GM21360 (cell line): ENCODE measurements at regions not wholly inside any gene's neighbourhood (a gene's known extent, or its start where the extent isn't known, plus 50 kb on each side); places are given as distances from the start of the nearest gene placed in this dataset.
"Not testable (repeated sequence)": the region's sequence is repeated elsewhere in the genome, so short reads cannot be mapped to it uniquely, and the experiment has no call there.

Experiments
- ATAC-seq: cut with Tn5 transposase; IDR thresholded peaks from one replicate; pipeline ENCODE4 v1.9.1; 2021; ENCODE audit warnings: mild to moderate bottlenecking, moderate library complexity; ENCODE audit not compliant: unreplicated experiment

DNA sequence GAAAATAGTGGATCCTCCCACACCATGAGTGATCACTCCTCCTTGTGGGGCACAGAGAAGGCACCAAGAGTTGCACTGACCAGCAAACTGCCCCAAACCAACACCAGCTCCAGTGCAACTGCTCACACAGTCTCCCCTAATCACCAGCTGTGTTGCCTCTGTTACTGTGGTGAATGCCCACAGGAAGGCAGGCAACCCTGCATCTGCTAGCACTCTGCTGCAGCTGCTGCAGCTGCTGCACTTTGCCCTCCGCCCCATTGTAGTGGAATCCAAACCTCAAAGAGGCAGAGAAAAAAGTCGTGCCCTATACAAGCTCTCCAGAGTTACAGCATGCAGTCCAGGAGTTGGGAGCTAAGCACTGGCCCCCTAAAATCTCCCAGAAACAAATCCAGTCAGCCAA is 339.6 kb downstream of the TRIM36 start:
- no peak for ATAC-seq

DNA sequence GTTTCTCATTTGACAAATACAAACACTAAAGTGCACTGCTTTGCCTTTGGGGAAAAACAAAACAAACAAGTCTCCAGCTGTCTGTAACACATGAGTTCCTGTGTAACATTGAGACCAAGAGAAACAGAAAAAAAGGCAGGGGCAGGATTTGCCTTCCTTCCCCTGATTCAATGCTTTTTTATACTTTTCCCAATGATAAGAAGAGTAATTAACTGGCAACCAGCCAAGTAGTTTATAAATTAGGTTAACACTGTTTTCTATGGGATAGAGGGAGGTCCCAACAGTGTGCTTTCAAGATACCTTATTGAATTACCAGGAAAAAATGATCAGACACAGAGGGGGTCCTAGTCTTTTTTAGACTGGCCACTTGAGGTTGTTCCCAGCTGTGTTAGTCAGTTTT is 346.8 kb downstream of the TRIM36 start:
- no peak for ATAC-seq

DNA sequence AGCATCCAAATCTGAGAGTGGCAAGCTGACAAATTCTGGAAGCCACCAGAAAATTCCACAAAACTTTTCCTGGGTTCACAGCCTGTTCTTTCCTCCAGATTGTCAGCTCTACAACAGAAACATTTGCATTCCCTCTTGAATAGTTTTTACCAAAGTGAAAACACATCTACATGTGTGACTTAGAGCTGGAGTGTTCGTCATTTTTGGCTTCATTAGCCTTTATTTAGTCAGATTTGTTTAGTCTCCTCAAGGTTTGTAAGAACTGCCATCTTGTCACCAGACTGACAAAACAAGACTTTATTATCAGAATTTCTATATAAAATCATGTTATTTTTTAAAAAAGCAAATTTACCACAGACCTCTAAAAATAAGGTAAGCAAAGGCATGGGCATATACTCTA is 347.3 kb downstream of the TRIM36 start:
- ATAC-seq: no peak

DNA sequence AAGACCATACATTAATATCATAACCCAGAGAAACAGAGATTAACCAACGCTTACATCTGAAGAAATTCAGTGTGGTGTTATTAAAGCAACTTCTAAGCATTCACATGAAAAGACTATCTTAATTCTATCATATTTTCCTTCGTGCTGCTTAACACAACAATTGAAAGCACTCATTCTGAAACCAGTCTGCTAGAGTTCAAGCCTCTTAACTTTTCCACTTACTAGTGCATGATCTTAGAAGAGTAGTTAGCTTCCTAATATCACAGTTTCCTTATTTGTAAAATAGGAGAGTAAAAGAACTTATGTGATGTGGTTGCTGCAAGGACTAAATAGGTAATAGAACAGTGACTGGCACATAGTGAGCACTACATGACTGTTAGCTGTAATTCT is 379.3 kb downstream of the TRIM36 start:
- no peak for ATAC-seq

DNA sequence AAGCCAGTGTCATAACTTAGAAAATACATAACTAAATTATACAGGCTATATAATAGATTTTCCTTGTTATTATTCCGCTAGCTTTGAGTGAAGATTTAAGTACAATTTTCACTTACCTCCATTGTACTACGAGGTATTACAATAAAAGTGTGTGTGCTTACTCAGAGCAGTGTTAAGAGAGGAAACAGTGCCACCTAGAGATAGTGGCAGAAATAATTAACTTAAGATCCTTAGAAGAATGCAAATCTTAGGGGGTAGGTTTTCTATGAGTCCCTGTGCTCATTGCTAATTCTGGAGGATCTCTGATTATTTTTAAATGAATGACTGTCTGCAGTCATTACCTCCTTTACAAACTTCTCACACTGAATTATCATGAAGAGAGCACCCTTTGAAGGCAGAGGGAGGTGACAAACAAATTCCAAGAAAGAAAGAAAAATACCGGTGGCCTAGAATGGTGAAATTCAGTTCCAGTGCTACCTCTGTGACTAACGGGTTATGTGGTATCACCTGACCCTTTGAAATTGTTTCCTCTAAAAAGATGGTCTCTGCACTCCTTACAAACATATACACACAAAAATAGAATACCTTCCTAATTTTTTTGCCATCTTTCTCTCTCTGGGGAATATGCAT is 379.8 kb downstream of the TRIM36 start:
- peak; percentile 91 for ATAC-seq

DNA sequence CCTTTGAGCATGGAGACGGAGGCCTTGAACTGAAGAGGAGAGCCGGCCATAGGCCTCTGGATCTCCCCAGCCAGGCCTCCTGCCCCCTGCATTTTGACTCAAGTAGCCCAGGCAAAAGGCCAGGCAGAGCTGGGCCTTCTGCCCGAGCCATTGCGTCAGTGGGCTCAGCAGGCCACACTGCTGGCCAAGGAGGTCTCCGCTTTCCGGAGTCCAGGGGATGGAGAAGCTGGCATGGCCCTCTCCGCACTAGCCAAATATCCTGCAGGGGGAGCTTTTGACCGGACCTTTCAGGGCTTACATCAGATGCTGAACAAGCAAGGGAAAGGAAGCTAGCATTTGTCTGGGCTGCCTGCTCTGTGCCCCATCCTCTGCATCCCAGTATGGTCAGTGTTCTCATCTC is 386.8 kb downstream of the TRIM36 start:
- no peak for ATAC-seq

DNA sequence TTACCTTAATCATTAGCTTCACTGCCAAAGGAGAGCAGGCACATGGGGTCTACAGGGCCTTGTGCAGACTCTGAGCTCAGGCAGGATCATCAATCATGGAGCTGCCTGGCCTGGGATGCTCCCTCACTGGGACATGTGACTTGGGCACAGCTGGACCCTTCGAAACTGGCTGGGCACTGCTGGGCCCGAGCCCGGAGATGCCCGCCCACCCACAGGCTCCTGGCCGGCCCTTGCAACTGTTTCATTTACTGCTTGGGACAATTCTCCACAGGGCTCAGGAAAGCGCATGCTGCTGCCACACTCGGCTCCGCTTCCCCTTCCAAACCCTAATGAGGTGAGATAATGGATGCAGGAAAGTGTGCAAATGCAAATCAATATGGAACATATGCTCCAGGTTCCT is 387.5 kb downstream of the TRIM36 start:
- no peak for ATAC-seq

DNA sequence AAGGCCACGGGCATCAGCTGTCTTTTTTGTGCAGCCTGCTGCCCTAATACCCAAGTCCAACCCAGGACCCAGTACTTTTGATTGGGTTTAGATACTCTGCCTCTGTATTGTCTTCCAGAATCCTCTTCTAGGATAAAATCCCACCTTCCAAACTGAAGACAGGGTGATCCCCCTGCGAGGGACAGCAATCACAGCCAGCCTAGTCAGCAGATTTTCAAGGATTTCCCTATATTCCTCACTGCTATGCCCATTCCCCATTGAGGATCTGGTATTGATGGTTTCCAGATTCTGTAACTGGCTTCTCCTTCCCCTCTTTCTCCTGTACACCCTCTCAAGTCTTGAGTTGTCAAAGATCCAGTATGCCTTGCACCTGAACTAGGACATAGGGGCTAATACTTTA is 389.4 kb downstream of the TRIM36 start:
- no peak for ATAC-seq

DNA sequence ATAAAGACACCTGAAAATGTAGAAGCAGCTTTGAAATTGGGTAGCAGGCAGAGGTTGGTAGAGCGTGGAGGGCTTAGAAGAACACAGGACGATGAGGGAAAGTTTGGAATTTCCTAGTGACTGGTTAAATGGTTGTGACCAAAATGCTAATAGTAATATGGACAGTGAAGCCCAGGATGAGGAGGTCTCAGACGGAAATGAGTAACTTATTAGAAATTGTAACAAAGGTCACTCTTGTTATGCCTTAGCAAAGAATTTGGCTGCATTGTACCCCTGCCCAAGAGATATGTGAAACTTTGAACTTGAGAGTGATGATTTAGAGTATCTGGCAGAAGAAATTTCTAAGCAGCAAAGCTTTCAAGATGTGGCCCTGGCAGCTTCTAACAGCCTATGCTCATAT is 382.5 kb downstream of the KCNN2 start:
- ATAC-seq: no peak

DNA sequence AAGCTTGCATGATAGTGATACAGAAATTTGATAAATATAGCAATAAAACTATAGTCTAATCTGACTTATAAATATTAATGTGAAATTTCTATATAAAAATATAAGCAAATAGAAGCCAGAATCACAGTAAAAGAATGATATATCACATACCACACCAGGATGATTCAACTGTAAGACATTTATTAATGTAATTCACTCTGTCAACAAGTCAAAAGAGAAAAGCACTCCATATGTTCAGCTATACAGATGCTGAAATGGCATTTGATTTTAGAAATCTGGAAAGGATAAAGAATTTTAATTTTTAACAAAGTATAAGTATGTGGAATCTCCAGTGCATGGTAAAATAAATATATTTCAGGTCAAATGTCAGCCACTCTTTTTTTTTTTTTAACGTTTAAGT is 372.4 kb downstream of the KCNN2 start:
- no peak for ATAC-seq

DNA sequence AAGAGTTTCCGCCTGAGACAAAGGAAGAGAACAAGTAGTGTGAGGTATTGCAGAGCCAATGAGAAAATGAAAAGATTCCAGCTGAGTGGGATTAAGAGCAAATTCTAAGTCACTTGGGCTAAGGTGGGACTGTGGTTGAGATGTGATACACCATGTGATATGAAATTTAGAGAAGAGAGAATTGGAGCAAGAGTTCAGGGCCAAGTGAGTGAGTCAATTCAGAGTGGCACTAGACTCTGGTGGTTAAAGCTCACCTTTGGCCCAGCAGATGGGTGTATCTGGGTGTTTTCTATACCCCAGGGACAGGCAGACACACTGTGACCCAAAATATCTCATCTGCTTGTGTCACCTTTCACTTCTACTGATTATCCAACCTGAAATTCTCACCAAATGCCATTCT is 368.1 kb downstream of the KCNN2 start:
- ATAC-seq: no peak

DNA sequence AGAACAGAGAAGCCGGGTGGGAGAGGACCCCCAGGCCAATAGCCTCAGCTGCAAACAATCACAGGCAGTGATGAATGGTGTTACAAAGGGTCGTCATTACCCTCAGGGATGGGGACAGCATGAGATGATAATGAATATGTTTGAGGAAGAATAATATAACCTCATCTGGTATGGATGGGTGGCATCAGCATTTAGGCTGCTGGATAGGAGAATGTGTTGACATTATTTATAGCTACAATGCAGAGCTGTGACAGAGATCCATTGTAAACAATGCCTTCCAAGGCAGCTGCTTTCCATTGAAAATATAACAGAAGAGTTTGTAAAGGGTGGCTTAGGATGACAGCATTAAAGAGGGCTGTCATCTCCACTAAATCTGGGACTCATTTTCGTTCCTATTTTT is 365.5 kb downstream of the KCNN2 start:
- no peak for ATAC-seq

DNA sequence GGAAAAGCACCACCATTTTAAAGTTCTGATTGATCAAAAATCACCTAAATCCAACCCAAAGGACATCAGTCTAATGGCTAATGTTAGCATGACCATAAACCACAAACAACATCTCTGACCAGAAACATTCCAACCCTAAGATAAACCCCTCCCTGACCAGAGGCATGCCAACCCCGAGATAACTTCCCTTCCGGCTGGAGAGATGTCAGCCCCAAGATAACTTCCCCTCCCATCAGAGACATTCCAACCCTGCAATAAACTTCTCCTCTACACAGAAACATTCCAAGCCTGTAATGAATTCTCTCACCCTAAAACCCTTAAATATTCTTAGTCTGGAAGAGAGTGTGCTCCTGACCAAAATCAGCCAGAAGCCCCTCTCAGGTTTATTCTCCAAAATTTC is 364.3 kb downstream of the KCNN2 start:
- no peak for ATAC-seq

DNA sequence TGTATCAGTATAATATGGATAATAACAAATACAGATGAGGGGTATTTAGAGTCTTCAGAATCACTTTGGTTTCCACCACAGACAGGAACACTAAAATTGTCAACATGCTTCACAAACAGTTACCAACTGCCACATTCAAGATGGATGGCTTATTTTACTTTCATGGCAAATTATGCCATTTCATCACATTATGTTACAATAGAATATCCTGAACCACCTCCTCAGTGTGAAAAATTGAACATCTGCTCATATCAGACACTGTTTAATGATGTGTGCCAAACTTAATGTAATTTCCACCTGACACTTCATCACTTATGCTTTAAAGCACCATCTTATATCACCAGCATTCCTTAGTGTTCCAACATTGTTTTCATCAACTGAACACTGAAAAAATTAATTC is 357.4 kb downstream of the KCNN2 start:
- ATAC-seq: no peak

DNA sequence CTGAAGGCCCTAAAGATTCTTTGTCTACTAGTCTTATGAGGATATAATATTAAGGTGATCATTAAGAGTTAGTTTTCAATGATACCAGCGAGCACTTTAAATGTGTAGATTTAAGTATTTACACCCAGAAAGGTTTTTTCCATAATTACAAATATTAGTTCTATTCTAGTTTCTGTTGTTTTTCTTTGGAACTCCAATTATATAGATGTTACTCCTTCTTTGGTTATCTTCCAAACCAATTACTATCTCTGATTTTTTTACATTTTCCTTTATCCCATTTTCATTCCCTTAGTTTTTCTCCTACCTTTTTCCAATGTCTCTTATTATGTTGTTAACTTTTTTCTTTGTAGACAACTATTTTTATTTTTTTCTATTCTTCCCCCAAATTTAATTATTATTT is 355.1 kb downstream of the KCNN2 start:
- ATAC-seq: no peak

DNA sequence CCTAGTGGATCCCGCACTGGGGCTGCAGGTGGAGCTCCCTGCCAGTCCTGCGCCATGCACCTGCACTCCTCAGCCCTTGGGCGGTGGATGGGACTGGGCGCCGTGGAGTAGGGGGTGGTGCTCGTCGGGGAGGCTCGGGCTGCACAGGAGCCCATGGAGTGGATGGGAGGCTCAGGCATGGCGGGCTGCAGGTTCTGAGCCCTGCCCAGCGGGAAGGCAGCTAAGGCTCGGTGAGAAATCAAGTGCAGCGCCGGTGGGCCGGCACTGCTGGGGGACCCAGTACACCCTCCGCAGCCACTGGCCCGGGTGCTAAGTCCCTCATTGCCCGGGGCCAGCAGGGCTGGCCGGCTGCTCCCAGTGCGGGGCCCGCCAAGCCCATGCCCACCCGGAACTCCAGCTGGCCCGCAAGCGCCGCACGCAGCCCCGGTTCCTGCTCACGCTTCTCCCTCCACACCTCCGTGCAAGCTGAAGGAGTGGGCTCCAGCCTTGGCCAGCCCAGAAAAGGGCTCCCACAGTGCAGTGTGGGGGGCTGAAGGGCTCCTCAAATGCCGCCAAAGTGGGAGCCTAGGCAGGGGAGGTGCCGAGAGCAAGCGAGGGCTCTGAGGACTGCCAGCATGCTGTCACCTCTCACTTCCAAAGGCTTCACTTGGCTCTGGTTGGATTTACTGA is 342.5 kb downstream of the KCNN2 start:
- ATAC-seq: not testable (repeated sequence)

DNA sequence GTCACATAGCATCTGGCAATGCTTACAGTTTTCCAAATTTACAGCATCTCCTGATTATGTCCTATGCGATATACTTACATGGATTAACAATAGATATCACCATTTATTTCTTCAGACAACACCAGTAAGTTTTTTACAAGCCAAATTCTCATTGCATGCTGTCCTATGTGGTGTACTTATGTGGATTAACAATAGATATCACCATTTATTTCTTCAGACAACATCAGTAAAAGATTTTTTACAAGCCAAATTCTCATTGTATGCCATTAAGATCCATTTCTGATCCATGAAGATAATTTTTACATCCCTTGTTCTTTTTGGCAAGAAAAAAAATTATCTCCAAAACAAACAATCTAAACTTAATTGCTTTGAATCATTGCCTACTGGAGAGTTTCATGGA is 340.9 kb downstream of the KCNN2 start:
- ATAC-seq: no peak

DNA sequence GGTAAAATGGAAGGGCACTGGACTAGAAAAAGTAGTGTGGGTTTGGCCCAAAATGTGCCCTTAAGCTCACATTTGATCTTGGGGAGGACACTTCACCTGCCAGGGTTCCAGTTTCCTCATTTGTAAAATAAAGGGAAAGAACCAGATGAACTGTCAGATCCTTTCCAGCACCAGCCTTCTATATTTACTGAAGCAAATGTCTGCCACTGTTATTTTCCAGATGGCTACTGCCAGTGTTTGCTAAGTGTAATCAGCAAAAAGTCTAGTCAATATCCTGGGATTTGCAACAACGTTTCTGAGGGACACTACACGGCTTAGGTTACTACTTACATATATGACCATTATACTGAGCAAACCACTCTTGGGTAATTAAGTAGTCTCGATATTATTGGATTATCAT is 340.3 kb downstream of the KCNN2 start:
- no peak for ATAC-seq

DNA sequence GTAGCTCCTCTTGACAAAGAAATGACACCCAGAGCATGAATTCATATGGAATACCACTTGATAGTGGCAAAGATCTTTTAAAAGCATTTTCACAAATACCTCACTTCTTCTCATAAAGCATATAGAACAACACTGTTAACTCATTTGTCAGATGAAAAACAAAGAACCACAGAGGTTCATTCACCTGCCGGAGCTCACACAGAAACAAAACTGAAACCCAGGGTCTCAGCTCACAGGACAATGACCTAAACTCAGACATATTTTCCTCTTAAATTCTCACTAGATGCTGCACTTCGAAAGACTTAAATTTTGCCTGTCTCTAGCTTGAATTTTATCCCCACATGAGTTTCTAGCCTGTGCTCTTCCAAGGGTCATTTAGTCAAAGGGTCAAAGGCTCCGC is 339.0 kb downstream of the KCNN2 start:
- no peak for ATAC-seq

DNA sequence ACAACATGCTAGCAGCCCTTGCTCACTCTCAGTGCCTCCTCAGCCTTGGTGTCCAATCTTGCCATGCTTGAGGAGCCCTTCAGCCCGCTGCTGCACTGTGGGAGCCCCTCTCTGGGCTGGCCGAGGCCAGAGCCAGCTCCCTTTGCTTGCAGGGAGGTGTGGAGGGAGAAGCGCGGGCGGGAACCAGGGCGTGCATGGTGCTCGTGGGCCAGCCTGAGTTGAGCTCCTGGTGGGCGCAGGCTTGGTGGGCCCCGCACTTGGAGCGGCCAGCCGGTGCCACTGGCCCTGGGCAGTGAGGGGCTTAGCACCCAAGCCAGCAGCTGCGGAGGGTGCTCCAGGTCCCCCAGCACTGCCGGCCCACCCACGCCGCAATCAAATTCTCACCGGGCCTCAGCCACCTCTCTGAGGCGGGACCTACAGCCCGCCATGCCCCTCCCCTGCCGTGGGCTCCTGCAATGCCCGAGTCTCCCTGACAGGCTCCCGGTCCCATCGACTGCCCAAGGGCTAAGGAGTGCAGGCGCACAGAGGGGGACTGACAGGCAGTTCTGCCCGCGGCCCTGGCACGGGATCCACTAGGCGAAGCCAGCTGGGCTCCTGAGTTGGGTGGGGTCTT is 333.5 kb downstream of the KCNN2 start:
- ATAC-seq: no peak

DNA sequence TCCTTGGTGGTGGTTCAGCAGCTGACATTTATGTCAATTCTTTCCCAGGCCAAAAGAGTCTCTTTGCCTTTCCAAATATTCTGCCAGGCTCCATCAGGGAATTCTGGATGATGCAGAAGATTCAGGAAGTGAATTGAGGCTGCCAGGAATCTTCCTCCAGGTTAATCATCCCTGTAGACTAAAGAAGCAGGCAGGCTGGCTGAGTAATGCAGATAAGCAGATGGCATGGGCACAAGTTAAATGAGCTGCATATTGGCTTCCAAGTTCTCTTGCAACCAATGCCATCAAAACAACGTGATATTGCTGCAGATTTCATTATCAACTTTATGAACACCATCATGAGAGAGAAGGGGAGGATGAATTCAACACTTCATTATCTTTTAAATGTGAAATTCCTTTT is 324.5 kb downstream of the KCNN2 start:
- no peak for ATAC-seq

DNA sequence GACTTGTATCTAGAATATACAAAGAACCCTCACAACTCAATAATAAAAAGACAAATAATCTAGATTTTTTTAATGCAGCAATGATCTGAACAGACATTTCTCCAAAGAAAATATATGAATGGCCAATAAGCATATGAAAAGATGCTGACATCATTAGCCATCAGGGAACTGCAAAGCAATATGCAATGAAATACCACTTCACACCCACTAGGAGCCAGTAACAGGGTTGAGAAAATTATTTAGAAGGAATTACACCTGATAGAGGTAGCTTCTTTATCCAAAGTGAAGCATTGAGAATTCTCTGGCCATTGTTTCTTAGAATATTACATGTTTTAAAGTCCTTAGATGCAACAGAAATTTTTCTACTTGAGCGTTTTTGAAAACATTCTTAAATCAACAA is 316.9 kb downstream of the KCNN2 start:
- ATAC-seq: no peak

DNA sequence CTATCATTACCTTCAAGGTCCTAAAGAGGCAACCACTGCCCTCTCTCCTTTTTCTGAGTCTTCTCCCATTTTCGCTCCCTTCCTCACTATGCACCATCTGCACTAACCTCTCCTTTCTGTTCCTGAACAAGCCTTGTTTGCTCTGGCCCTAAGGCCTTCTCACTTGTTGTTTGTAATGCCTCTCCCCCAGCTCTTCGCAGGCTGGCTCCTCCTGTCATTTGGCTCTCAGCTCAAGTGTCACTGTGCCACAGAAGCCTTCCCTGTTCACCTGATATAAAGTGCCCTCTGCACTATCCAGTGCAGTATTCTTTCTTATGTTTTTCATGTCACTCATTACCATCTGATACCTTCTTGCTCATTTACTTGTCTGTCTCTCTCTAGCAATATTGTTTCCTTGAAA is 303.7 kb downstream of the KCNN2 start:
- no peak for ATAC-seq
